ENCODE measurements at regions not wholly inside any gene's neighbourhood (a gene's known extent, or its start where the extent isn't known, plus 50 kb on each side); places are given as distances from the start of the nearest gene placed in this dataset.

DNA sequence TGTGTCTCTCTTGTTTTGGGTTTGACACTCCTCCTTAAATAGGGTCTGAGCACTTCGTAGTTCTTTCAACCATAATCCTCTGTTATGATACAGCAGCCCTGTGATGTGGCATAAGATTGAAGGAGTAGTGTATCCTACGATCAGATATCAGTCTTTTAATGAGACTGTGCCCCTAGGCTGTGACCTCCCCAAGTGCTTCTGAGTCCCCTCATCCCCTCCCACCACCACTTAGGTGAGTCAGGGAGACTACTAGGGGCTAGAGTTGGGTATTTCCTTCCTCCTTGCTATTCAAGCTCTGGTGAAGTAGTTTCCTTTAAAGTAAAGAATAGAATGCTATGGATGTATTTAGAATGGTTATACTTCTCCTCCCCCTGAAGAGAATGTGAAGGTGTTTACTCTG lies 637.2 kb upstream of the GRAMD2B start:
- TF ChIP-seq POLR2A (IDR thresholded peaks at IDR 0.05; ENCODE audit: low read depth, low read length) (no peak), MYC (IDR thresholded peaks at IDR 0.05; ENCODE audit: low read depth, low read length) (no peak), GATA2 (IDR thresholded peaks at IDR 0.05; ENCODE audit: insufficient read depth, insufficient read length, low read depth, low read length) (no peak), POLR2AphosphoS5 (IDR thresholded peaks at IDR 0.05; ENCODE audit: insufficient read depth, low read depth, low read length) (no peak), EZH2 (IDR thresholded peaks at IDR 0.05; ENCODE audit: borderline replicate concordance, low read depth, low read length, severe bottlenecking) (no peak)
- TF ChIP-seq, protein P1, sequence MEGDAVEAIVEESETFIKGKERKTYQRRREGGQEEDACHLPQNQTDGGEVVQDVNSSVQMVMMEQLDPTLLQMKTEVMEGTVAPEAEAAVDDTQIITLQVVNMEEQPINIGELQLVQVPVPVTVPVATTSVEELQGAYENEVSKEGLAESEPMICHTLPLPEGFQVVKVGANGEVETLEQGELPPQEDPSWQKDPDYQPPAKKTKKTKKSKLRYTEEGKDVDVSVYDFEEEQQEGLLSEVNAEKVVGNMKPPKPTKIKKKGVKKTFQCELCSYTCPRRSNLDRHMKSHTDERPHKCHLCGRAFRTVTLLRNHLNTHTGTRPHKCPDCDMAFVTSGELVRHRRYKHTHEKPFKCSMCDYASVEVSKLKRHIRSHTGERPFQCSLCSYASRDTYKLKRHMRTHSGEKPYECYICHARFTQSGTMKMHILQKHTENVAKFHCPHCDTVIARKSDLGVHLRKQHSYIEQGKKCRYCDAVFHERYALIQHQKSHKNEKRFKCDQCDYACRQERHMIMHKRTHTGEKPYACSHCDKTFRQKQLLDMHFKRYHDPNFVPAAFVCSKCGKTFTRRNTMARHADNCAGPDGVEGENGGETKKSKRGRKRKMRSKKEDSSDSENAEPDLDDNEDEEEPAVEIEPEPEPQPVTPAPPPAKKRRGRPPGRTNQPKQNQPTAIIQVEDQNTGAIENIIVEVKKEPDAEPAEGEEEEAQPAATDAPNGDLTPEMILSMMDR (IDR thresholded peaks at IDR 0.05; ENCODE audit: extremely low read depth in 1 of 2, insufficient read depth in 1 of 2, low read depth in 1 of 2, low read length in 2 of 2), result no peak
- TF ChIP-seq, protein P2, sequence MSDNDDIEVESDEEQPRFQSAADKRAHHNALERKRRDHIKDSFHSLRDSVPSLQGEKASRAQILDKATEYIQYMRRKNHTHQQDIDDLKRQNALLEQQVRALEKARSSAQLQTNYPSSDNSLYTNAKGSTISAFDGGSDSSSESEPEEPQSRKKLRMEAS (IDR thresholded peaks at IDR 0.05; ENCODE audit: insufficient read depth, insufficient read length), result no peak

Measured in endothelial cell of umbilical vein (primary cell).